Mesendoderm (in vitro differentiated cells): ENCODE measurements at regions not wholly inside any gene's neighbourhood (a gene's known extent, or its start where the extent isn't known, plus 50 kb on each side); places are given as distances from the start of the nearest gene placed in this dataset.
A peak's percentile ranks its signal among the peaks of the same experiment; 100 is the strongest.
"Not testable (repeated sequence)": the region's sequence is repeated elsewhere in the genome, so short reads cannot be mapped to it uniquely, and the experiment has no call there.

ENCODE experiments used
- DNase-seq: peaks from one replicate; pipeline ENCODE4 v3.0.0; 2013
- H2AK5ac ChIP-seq: 2 replicates; pipeline ENCODE4 v1.6.1; 2013; ENCODE audit warnings: low read length, inconsistent platforms
- H2BK120ac ChIP-seq: 2 replicates; pipeline ENCODE4 v1.6.1; 2013; ENCODE audit warnings: low read depth, mild to moderate bottlenecking, low read length, moderate library complexity, mixed read lengths
- H2BK15ac ChIP-seq: replicated peaks from 2 replicates; pipeline ENCODE4 v1.6.1; 2013; ENCODE audit warnings: low read depth, mild to moderate bottlenecking, moderate library complexity
- H2BK5ac ChIP-seq: 2 replicates; pipeline ENCODE4 v1.6.1; 2013; ENCODE audit warnings: low read length, inconsistent platforms
- H3K18ac ChIP-seq: 2 replicates; pipeline ENCODE4 v1.6.1; 2013; ENCODE audit warnings: mild to moderate bottlenecking, low read length, mixed read lengths
- H3K23ac ChIP-seq: one replicate; pipeline ENCODE4 v1.6.1; 2013; ENCODE audit warnings: low read length
- H3K27ac ChIP-seq: 2 replicates; pipeline ENCODE4 v1.5.1; 2013; ENCODE audit warnings: low read depth, mild to moderate bottlenecking, inconsistent platforms, low read length, moderate library complexity
- H3K27me3 ChIP-seq: 2 replicates; pipeline ENCODE4 v1.6.1; 2013; ENCODE audit warnings: low read length, control low read depth, mild to moderate bottlenecking, inconsistent platforms; ENCODE audit not compliant: insufficient read depth, poor library complexity
- H3K36me3 ChIP-seq: 2 replicates; pipeline ENCODE4 v1.6.1; 2013; ENCODE audit warnings: low read length, inconsistent platforms; ENCODE audit not compliant: control insufficient read depth, insufficient read depth
- H3K4ac ChIP-seq: one replicate; pipeline ENCODE4 v1.6.1; 2013; ENCODE audit warnings: low read depth, mild to moderate bottlenecking, low read length, moderate library complexity
- H3K4me1 ChIP-seq: 2 replicates; pipeline ENCODE4 v1.6.1; 2013; ENCODE audit warnings: low read depth, low read length, inconsistent platforms; ENCODE audit not compliant: control insufficient read depth
- H3K4me2 ChIP-seq: 2 replicates; pipeline ENCODE4 v1.6.1; 2013; ENCODE audit warnings: low read length
- H3K4me3 ChIP-seq: 2 replicates; pipeline ENCODE4 v1.5.1; 2013; ENCODE audit warnings: mild to moderate bottlenecking, low read length
- H3K56ac ChIP-seq: one replicate; pipeline ENCODE4 v1.6.1; 2013; ENCODE audit warnings: low read length
- H3K79me1 ChIP-seq: 2 replicates; pipeline ENCODE4 v1.6.1; 2013; ENCODE audit warnings: low read length, inconsistent platforms
- H3K79me2 ChIP-seq: 2 replicates; pipeline ENCODE4 v1.6.1; 2013; ENCODE audit warnings: mild to moderate bottlenecking, low read length; ENCODE audit not compliant: control insufficient read depth, insufficient read depth
- H3K9ac ChIP-seq: 2 replicates; pipeline ENCODE4 v1.6.1; 2013; ENCODE audit warnings: low read length, inconsistent platforms
- H4K5ac ChIP-seq: one replicate; pipeline ENCODE4 v1.6.1; 2013; ENCODE audit warnings: low read length
- H4K8ac ChIP-seq: one replicate; pipeline ENCODE4 v1.6.1; 2013; ENCODE audit warnings: low read depth, mild to moderate bottlenecking, control low read depth, low read length, moderate library complexity
- WGBS: extraction: QIAGEN DNeasy Blood & Tissue Kit; methylation state at CpG from one replicate; pipeline ENCODE4 v1.1.7; 2013; ENCODE audit warnings: low lambda C conversion rate, missing lambda C conversion rate; ENCODE audit not compliant: insufficient coverage; ENCODE audit errors: extremely low coverage; 5-methylcytosine and 5-hydroxymethylcytosine counted together

- Histone ChIP-seq H2AK5ac (no peak overlapping the region), H3K79me2 (no peaks in the 10 kb centered on the region), H3K4me2 (no peak overlapping the region), H3K27me3 (no peaks in the 10 kb centered on the region), H3K79me1 (no peaks in the 10 kb centered on the region), H3K4me1 (no peaks in the 10 kb centered on the region), H4K5ac (no peak overlapping the region), H4K8ac (no peak overlapping the region), H3K27ac (no peak overlapping the region), H3K4me3 (no peak overlapping the region), H3K9ac (no peak overlapping the region), H3K56ac (no peak overlapping the region), H3K18ac (no peak overlapping the region), H3K36me3 (no peaks in the 10 kb centered on the region), H2BK5ac (no peak overlapping the region), H2BK15ac (no peak overlapping the region), H3K23ac (no peak overlapping the region), H3K4ac (no peak overlapping the region), H2BK120ac (no peak overlapping the region)
- no peak for DNase-seq
- WGBS, result no CpG with 5 or more reads among the region's 4 CpGs
Measured at GRCh38 chr20:55646851-55647250, 358.5 kb downstream of the CBLN4 start.

GRCh38 chr20:55641497-55641896, 363.8 kb downstream of the CBLN4 start:
- no peak for DNase-seq
- no peak overlapping the region for H2BK15ac ChIP-seq
- H3K56ac ChIP-seq, result no peak overlapping the region
- H3K18ac ChIP-seq, result no peak overlapping the region
- no peak overlapping the region for H2AK5ac ChIP-seq
- no peak overlapping the region for H4K8ac ChIP-seq
- H2BK5ac ChIP-seq, result no peak overlapping the region
- no peak overlapping the region for H3K4me2 ChIP-seq
- H3K36me3 ChIP-seq, result no peaks in the 10 kb centered on the region
- no peak overlapping the region for H2BK120ac ChIP-seq
- H3K79me1 ChIP-seq, result no peaks in the 10 kb centered on the region
- H3K4me1 ChIP-seq, result peaks cover 2% of the 10 kb centered on the region
- H3K4me3 ChIP-seq, result no peak overlapping the region
- H3K79me2 ChIP-seq, result no peaks in the 10 kb centered on the region
- no peak overlapping the region for H3K27ac ChIP-seq
- no peaks in the 10 kb centered on the region for H3K27me3 ChIP-seq
- H4K5ac ChIP-seq, result no peak overlapping the region
- no peak overlapping the region for H3K9ac ChIP-seq
- WGBS, result no CpG with 5 or more reads among the region's 1 CpG
- H3K4ac ChIP-seq, result no peak overlapping the region
- H3K23ac ChIP-seq, result no peak overlapping the region

- Histone ChIP-seq H4K8ac (no peak overlapping the region), H3K27me3 (no peaks in the 10 kb centered on the region), H3K9ac (no peak overlapping the region), H2BK15ac (no peak overlapping the region), H3K4me3 (no peak overlapping the region), H4K5ac (no peak overlapping the region), H2BK5ac (no peak overlapping the region), H3K4ac (no peak overlapping the region), H3K79me2 (no peaks in the 10 kb centered on the region), H3K79me1 (no peaks in the 10 kb centered on the region), H2AK5ac (no peak overlapping the region), H3K56ac (no peak overlapping the region), H3K27ac (no peak overlapping the region), H3K36me3 (no peaks in the 10 kb centered on the region), H3K23ac (no peak overlapping the region), H2BK120ac (no peak overlapping the region), H3K4me2 (no peak overlapping the region), H3K4me1 (peaks cover 2% of the 10 kb centered on the region), H3K18ac (no peak overlapping the region)
- WGBS, result no CpG with 5 or more reads among the region's 2 CpGs
- DNase-seq, result no peak
Measured at GRCh38 chr20:55635870-55636269, 369.4 kb downstream of the CBLN4 start.

- no peak overlapping the region for H3K27ac ChIP-seq
- no peak overlapping the region for H3K23ac ChIP-seq
- no peak overlapping the region for H3K4ac ChIP-seq
- H2BK15ac ChIP-seq, result no peak overlapping the region
- no peak overlapping the region for H3K56ac ChIP-seq
- no peak overlapping the region for H3K9ac ChIP-seq
- H4K8ac ChIP-seq, result no peak overlapping the region
- H2BK120ac ChIP-seq, result no peak overlapping the region
- peaks cover 2% of the 10 kb centered on the region for H3K4me1 ChIP-seq
- H3K79me1 ChIP-seq, result no peaks in the 10 kb centered on the region
- peak; percentile 11 for DNase-seq
- no peaks in the 10 kb centered on the region for H3K79me2 ChIP-seq
- no peak overlapping the region for H2BK5ac ChIP-seq
- no CpG with 5 or more reads among the region's 6 CpGs for WGBS
- no peaks in the 10 kb centered on the region for H3K36me3 ChIP-seq
- H2AK5ac ChIP-seq, result no peak overlapping the region
- no peak overlapping the region for H3K18ac ChIP-seq
- no peak overlapping the region for H3K4me2 ChIP-seq
- no peak overlapping the region for H4K5ac ChIP-seq
- H3K4me3 ChIP-seq, result no peak overlapping the region
- no peaks in the 10 kb centered on the region for H3K27me3 ChIP-seq
Measured at GRCh38 chr20:55632592-55632991, 372.7 kb downstream of the CBLN4 start.

- H3K36me3 ChIP-seq, H3K18ac ChIP-seq, H3K27me3 ChIP-seq, H2BK5ac ChIP-seq, H2BK120ac ChIP-seq, H3K79me2 ChIP-seq, DNase-seq, H3K79me1 ChIP-seq, H4K8ac ChIP-seq, H3K23ac ChIP-seq, H3K9ac ChIP-seq, H3K4me1 ChIP-seq, H2AK5ac ChIP-seq, H3K4me3 ChIP-seq, H3K27ac ChIP-seq, H4K5ac ChIP-seq, H2BK15ac ChIP-seq, H3K4ac ChIP-seq, H3K56ac ChIP-seq, H3K4me2 ChIP-seq: not testable (repeated sequence)
- WGBS, result no CpG with 5 or more reads among the region's 4 CpGs
Measured at GRCh38 chr20:55629143-55629542, 376.2 kb downstream of the CBLN4 start.

GRCh38 chr20:55626716-55627115, 378.6 kb downstream of the CBLN4 start:
- Histone ChIP-seq H3K4me3 (no peak overlapping the region), H3K56ac (no peak overlapping the region), H3K23ac (no peak overlapping the region), H3K36me3 (no peaks in the 10 kb centered on the region), H3K4me2 (no peak overlapping the region), H3K4me1 (no peaks in the 10 kb centered on the region), H4K5ac (no peak overlapping the region), H3K27me3 (no peaks in the 10 kb centered on the region), H3K79me1 (no peaks in the 10 kb centered on the region), H2BK120ac (no peak overlapping the region), H3K4ac (no peak overlapping the region), H3K79me2 (no peaks in the 10 kb centered on the region), H3K18ac (no peak overlapping the region), H2BK5ac (no peak overlapping the region), H2AK5ac (no peak overlapping the region), H2BK15ac (no peak overlapping the region), H4K8ac (no peak overlapping the region), H3K9ac (no peak overlapping the region), H3K27ac (no peak overlapping the region)
- WGBS, result no CpG with 5 or more reads among the region's 4 CpGs
- peak; percentile 59 for DNase-seq
